Skeletal muscle tissue (tissue), 3 donors: ENCODE measurements at regions not wholly inside any gene's neighbourhood (a gene's known extent, or its start where the extent isn't known, plus 50 kb on each side); places are given as distances from the start of the nearest gene placed in this dataset.

Experiments
- H3K27ac ChIP-seq: one replicate; pipeline ENCODE4 v1.7.0; 2013; ENCODE audit warnings: mild to moderate bottlenecking, low read depth, low read length, inconsistent platforms
- H3K27me3 ChIP-seq, 3 donors: one replicate each; pipeline ENCODE4 v1.7.0; 2013; ENCODE audit warnings: low read length in 3 of 3; ENCODE audit not compliant: control insufficient read depth in 3 of 3, insufficient read depth in 3 of 3
- H3K36me3 ChIP-seq, 3 donors: one replicate each; pipeline ENCODE4 v1.7.0; 2013; ENCODE audit warnings: low read length in 3 of 3; ENCODE audit not compliant: control insufficient read depth in 3 of 3, insufficient read depth in 3 of 3
- H3K4me1 ChIP-seq, 3 donors: one replicate each; pipeline ENCODE4 v1.7.0; 2013; ENCODE audit warnings: low read length in 3 of 3, mild to moderate bottlenecking in 3 of 3; ENCODE audit not compliant: control insufficient read depth in 3 of 3, insufficient read depth in 3 of 3
- H3K4me3 ChIP-seq, 3 donors: one replicate each; pipeline ENCODE4 v1.7.0; 2013; ENCODE audit warnings: low read length in 3 of 3
- H3K9ac ChIP-seq, 3 donors: one replicate each; pipeline ENCODE4 v1.7.0; 2013; ENCODE audit warnings: low read length in 3 of 3, mild to moderate bottlenecking in 3 of 3, moderate library complexity in 2 of 3, low read depth in 1 of 3
- H3K9me3 ChIP-seq, 3 donors: one replicate each; pipeline ENCODE4 v1.7.0; 2013; ENCODE audit warnings: low read length in 3 of 3; ENCODE audit not compliant: control insufficient read depth in 3 of 3
- donor health status: Osteomylitis.

DNA sequence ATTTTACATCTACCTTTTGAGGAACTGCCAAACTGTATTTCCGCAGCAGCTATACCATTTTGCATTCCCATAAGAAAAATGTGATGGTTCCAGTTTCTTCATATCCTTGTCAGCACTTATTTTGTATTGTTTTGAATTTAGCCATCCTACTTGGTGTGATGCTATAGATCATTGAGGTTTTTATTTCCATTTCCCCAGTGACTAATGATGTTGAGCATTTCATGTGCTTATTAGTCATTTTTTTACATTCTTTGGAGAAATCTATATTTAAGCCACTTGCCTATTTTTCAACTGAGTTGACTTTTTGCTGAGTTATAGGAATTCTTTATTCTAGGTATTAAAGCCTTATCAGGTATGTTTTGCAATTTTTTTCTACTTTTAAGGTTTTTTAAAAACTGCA is 347.6 kb upstream of the RARB start:
- Histone ChIP-seq H3K4me1 (no peaks in the 10 kb centered on the region), H3K27ac (no peak overlapping the region), H3K9ac (no peak overlapping the region), H3K27me3 (no peaks in the 10 kb centered on the region), H3K9me3 (no peaks in the 10 kb centered on the region), H3K36me3 (no peaks in the 10 kb centered on the region), H3K4me3 (no peak overlapping the region)

DNA sequence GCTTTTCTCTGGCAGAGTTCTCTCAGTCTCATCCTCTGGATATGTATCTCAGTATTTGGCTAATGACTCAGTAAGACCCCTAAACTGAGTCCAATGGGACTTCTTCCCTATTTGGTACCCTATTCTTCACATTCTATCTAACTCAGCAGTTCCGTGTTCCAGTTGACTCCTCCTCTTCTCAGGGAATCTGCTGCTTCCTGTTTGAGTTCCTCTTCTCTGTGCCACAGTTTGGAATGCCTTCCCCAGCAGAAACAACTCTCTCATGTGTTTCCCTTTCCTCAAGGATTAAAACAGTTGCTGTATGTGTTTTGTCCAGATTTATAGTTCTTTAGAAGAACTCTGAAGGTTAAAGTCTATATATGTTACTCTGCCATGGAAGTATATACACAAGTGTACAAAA is 344.0 kb upstream of the RARB start:
- Histone ChIP-seq H3K36me3 (no peaks in the 10 kb centered on the region), H3K27ac (no peak overlapping the region), H3K27me3 (no peaks in the 10 kb centered on the region), H3K4me3 (no peak overlapping the region), H3K9me3 (no peaks in the 10 kb centered on the region), H3K9ac (no peak overlapping the region), H3K4me1 (no peaks in the 10 kb centered on the region)

DNA sequence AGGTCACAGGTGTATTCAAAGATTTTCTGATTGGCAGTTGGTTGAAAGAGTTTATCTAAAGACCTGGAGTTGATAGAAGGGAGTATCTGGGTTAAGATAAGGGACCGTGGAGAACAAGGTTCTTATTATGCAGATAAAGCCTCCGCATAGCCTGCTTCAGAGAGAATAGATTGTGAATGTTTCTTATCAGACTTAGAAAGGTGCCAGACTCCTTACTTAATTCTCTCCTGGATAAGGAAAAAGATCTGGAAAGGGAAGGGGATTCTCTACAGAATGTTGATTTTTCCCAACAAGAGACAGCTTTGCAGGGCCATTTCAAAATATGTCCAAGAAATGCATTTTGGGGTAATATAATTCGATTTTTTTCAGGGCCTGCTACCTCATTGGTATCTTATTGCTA is 341.3 kb upstream of the RARB start:
- Histone ChIP-seq H3K27ac (no peak overlapping the region), H3K36me3 (no peaks in the 10 kb centered on the region), H3K9ac (no peak overlapping the region), H3K9me3 (no peaks in the 10 kb centered on the region), H3K4me3 (no peak overlapping the region), H3K27me3 (no peaks in the 10 kb centered on the region), H3K4me1 (no peaks in the 10 kb centered on the region)

DNA sequence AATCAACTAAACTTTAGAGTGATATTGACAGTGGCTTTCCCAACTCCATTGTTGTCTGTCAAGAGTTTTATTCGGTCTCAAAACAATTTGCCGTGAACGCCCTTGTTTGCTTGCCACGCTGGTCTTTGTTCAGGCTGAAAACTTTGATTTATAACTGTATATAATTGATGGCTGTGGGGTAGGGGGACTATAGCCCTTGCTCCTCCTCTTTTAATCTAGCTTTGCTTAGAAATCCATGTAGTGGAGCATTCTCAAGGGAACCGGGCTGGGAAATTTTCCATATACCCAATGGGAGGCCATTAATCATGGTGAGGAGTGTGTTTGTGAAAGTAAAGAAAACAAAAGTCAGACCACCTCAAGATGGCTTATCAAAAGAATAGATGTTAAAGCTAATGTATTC is 339.8 kb upstream of the RARB start:
- Histone ChIP-seq H3K36me3 (no peaks in the 10 kb centered on the region), H3K27ac (no peak overlapping the region), H3K27me3 (no peaks in the 10 kb centered on the region), H3K4me3 (no peak overlapping the region), H3K4me1 (no peaks in the 10 kb centered on the region), H3K9ac (no peak overlapping the region), H3K9me3 (no peaks in the 10 kb centered on the region)

DNA sequence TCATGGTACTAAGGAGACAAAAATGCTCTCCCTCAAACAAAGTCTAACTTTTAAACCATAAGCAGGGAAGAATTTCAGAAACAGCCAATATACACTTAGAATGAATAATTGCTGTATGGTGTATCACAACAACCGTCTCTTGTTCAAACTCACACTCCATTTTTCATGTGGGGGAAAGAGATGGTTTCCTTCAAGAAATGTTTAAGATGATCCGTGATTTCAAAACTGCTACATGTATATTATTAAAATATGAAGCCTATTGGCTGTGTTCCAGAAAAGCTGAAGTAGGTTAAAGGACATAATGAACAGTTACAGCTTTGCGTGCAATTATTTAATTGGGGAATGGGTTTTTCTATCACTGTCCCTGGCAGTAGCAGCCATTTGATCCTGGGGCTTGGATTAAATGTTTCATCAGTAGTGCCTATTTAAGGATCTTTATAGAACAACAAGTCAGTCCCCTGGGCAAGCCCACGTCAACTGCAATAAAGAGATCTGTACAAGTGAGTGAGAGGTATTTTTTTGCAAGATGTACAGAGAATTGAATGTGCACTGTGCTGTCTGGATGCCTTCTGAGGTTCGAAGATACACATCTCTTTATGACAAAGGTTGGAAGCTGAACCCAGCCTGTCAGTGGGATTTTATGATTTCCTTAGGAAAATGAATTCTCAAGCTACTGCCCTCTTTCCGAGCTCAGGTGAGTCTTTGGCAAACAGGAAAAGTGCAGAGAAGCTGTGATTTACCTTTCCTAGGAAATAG is 337.2 kb upstream of the RARB start:
- no peak overlapping the region for H3K4me3 ChIP-seq
- H3K9me3 ChIP-seq: no peaks in the 10 kb centered on the region
- no peak overlapping the region for H3K27ac ChIP-seq
- no peaks in the 10 kb centered on the region for H3K4me1 ChIP-seq
- H3K36me3 ChIP-seq: no peaks in the 10 kb centered on the region
- H3K9ac ChIP-seq: no peak overlapping the region
- no peaks in the 10 kb centered on the region for H3K27me3 ChIP-seq

DNA sequence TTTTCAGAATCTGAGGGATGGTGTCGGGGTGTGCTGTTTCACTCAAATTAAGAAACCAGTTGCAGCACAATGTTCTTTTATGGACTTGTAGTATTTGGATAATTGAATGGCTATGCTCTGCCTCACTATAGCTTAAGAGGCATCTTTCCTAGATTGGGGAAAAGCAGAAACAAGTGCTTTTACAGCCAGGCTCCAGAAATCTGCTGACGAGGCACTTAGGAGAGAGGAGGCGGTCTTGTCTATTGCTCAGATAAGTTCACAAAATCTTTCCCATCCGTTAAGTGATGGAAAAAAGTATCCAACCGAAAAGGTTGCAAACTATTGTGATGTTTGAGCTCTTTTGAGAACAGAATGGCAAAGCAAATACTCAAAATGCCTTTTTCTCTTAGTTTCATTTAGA is 336.1 kb upstream of the RARB start:
- Histone ChIP-seq H3K4me3 (no peak overlapping the region), H3K4me1 (no peaks in the 10 kb centered on the region), H3K9me3 (no peaks in the 10 kb centered on the region), H3K9ac (no peak overlapping the region), H3K27me3 (no peaks in the 10 kb centered on the region), H3K36me3 (no peaks in the 10 kb centered on the region), H3K27ac (no peak overlapping the region)

DNA sequence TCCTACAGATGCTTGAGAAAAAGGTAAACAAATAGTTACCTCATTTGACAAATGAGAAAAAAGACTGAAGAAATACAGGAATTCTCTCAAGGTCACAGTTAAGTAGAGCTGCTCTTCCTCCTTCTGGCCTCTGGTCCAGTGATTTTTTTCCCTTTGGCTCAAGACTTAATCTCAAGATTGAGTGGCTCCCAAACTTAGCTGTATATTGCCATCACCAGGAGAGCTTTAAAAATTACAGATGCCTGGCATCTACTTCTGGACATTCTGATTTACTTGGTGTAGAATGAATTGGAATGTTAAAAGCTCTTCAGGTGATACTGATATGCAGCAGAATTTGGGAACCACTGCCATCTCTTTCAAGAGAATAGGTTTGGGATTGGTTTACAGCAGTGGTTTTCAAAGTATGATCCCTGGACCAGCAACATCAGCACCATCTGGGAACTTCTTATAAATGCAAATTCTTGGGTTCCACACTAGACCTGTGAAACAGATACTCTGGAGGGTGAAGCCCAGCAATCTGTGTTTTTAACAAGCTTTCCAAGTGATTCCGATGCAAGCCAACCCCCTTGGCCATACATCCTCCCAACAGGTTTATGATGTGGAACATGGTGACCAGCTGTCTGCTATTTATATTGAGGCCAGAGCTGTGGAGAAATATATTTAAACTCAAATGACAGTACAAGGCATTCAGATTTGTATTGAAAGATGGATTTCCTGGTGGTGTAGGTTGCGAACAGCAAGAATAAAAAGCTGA is 333.0 kb upstream of the RARB start:
- no peaks in the 10 kb centered on the region for H3K4me1 ChIP-seq
- H3K27ac ChIP-seq: no peak overlapping the region
- H3K9me3 ChIP-seq: no peaks in the 10 kb centered on the region
- no peak overlapping the region for H3K4me3 ChIP-seq
- H3K9ac ChIP-seq: no peak overlapping the region
- H3K27me3 ChIP-seq: no peaks in the 10 kb centered on the region
- H3K36me3 ChIP-seq: no peaks in the 10 kb centered on the region

DNA sequence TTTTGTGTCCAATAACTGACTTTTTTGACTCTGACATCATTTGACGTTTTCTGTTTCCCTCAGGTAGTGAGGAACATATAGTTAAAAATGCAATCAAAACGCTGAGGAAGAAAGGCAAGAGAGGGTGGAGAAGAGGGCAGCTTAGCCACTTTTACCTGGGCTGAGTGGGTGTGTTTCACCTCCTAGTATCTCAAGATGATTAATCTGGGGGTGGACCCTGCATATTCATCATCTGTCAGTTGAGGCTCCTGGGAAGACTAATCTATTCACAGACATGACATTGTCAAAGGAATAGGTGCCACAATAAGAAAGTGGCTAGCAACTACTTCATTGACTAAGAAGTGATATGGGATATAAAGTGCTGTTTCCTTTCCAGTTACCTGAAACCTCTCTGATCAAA is 331.5 kb upstream of the RARB start:
- Histone ChIP-seq H3K9ac (no peak overlapping the region), H3K36me3 (no peaks in the 10 kb centered on the region), H3K4me1 (no peaks in the 10 kb centered on the region), H3K4me3 (no peak overlapping the region), H3K27me3 (no peaks in the 10 kb centered on the region), H3K9me3 (no peaks in the 10 kb centered on the region), H3K27ac (no peak overlapping the region)

DNA sequence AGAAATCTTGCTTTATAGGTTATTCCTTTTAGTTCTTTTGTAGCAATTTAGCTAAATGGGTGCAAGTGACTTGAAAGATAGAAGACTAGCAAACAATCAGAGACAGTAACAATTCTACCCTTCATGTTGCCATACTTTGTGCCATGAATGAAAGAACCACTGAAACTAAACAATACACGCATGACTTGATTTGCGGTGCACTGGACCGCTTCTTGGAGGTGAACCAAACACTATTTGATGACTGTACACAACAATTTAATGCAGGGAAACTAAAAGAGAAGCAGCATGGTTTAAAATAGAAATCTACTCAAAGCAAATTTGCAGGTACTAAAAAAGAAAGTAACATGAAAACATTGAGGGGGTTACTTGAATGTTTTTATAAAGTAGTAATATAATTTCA is 331.0 kb upstream of the RARB start:
- H3K27me3 ChIP-seq: no peaks in the 10 kb centered on the region
- H3K9ac ChIP-seq: no peak overlapping the region
- no peak overlapping the region for H3K4me3 ChIP-seq
- no peaks in the 10 kb centered on the region for H3K4me1 ChIP-seq
- H3K36me3 ChIP-seq: no peaks in the 10 kb centered on the region
- H3K27ac ChIP-seq: no peak overlapping the region
- H3K9me3 ChIP-seq: no peaks in the 10 kb centered on the region

DNA sequence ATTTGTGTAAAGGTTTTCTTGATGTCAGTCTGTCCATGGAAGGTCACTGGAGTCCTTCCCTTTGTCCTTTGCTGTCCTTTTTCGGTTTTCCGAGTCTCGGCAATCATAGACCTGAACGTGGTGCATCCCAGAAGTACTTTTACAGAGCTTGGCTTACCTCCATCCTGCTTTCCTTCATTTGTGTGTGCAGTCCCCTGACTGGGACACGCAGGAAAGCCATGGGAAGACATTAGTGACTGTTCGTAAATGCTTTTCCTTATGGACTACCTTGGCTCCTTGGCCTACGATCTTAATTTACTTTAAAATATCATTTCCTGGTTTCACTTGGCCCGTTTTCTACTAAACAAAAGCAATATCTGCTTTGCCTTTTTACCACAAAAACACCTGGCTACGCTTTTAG is 328.4 kb upstream of the RARB start:
- Histone ChIP-seq H3K27ac (no peak overlapping the region), H3K9me3 (no peaks in the 10 kb centered on the region), H3K4me1 (no peaks in the 10 kb centered on the region), H3K4me3 (no peak overlapping the region), H3K36me3 (no peaks in the 10 kb centered on the region), H3K9ac (no peak overlapping the region), H3K27me3 (no peaks in the 10 kb centered on the region)
